Testis (tissue), 2 donors: ENCODE measurements at regions not wholly inside any gene's neighbourhood (a gene's known extent, or its start where the extent isn't known, plus 50 kb on each side); places are given as distances from the start of the nearest gene placed in this dataset.

Experiments used
- DNase-seq: peaks from one replicate; pipeline ENCODE4 v3.0.0-alpha.2; 2019
- H3K27ac ChIP-seq, 2 donors: fragments of 200-600 bp; sonication (generic); one replicate each; pipeline ENCODE4 v1.5.1; 2019
- H3K27me3 ChIP-seq: fragments of 200-600 bp; sonication (generic); one replicate; pipeline ENCODE4 v1.5.1; 2019
- H3K36me3 ChIP-seq: fragments of 200-600 bp; sonication (generic); one replicate; pipeline ENCODE4 v1.5.1; 2017; ENCODE audit warnings: low read depth; ENCODE audit errors: missing control alignments
- H3K4me1 ChIP-seq: fragments of 200-600 bp; sonication (generic); one replicate; pipeline ENCODE4 v1.5.1; 2019
- H3K4me3 ChIP-seq, 2 donors: fragments of 200-600 bp; sonication (generic); one replicate each; pipeline ENCODE4 v1.5.1; 2017 to 2019
- H3K9me3 ChIP-seq: fragments of 200-600 bp; sonication (generic); one replicate; pipeline ENCODE4 v1.5.1; 2017
- CTCF ChIP-seq, 3 experiments: fragments of 450-650 bp in 2 of 3; fragments of 200-600 bp in 1 of 3; sonication (generic) in 1 of 3; IDR thresholded peaks; one replicate each; pipeline ENCODE4 v1.5.1; 2016 to 2019; ENCODE audit warnings: antibody characterized with exemption in 3 of 3, mild to moderate bottlenecking in 2 of 3, moderate library complexity in 1 of 3
- POLR2A ChIP-seq: fragments of 450-650 bp; IDR thresholded peaks from one replicate; pipeline ENCODE4 v1.6.1; 2017; ENCODE audit warnings: antibody characterized with exemption, mild to moderate bottlenecking, moderate library complexity
- WGBS, 2 donors: methylation state at CpG; one replicate each; pipeline ENCODE4 v1.1.5; 2018; 5-methylcytosine and 5-hydroxymethylcytosine counted together
- intact Hi-C: fragments of 100-400 bp; cut with DNase I; formaldehyde crosslinking; loops from one replicate; pipeline ENCODE4 v1.15.1; 2023; ENCODE audit warnings: low total_unique reads

GRCh38 chr14:49972131-49972671 lies 79.3 kb downstream of the ARF6 start:
- DNase-seq = no peak

GRCh38 chr14:49972823-49973222 lies 79.9 kb downstream of the ARF6 start:
- Histone ChIP-seq H3K4me3 (no peak overlapping the region), H3K36me3 (no peaks in the 10 kb centered on the region), H3K27ac (peak overlapping the region; percentile 81 to 86), H3K4me1 (peaks cover 73% of the 10 kb centered on the region), H3K9me3 (no peaks in the 10 kb centered on the region), H3K27me3 (no peaks in the 10 kb centered on the region)
- DNase-seq = peak; percentile 52
- WGBS, 2 donors = 33 to 36% methylated on average over 4 of the region's 4 CpGs
- intact Hi-C loops = loop anchor here (10.0 kb wide), 1 partner anchor 78 kb away; the partner anchor contains the start of gene ARF6
- no peak for TF ChIP-seq POLR2A
- TF ChIP-seq CTCF (IDR thresholded peaks at IDR 0.05) = no peak

More at GRCh38 chr14:49972131-49972671, 79.3 kb downstream of the ARF6 start:
- 32 to 52% methylated on average over 5 of the region's 5 CpGs for WGBS, 2 donors
- Histone ChIP-seq H3K27ac (peak overlapping the region; percentile 81 to 86), H3K4me1 (peaks cover 73% of the 10 kb centered on the region), H3K27me3 (no peaks in the 10 kb centered on the region), H3K9me3 (no peaks in the 10 kb centered on the region), H3K4me3 (no peak overlapping the region), H3K36me3 (no peaks in the 10 kb centered on the region)
- no peak for TF ChIP-seq CTCF (IDR thresholded peaks at IDR 0.05)
- no peak for TF ChIP-seq POLR2A
- intact Hi-C loops = loop anchor here (10.0 kb wide), 1 partner anchor 77 kb away; the partner anchor contains the start of gene ARF6

- WGBS, 2 donors = 15 to 22% methylated on average over 2 of the region's 2 CpGs
- no peaks in the 10 kb centered on the region for H3K9me3 ChIP-seq
- no peaks in the 10 kb centered on the region for H3K36me3 ChIP-seq
- no peak overlapping the region for H3K4me3 ChIP-seq
- TF ChIP-seq POLR2A (no peak), CTCF (IDR thresholded peaks at IDR 0.05) (no peak)
- no peaks in the 10 kb centered on the region for H3K27me3 ChIP-seq
- H3K4me1 ChIP-seq = peaks cover 74% of the 10 kb centered on the region
- DNase-seq = peak; percentile 69
- intact Hi-C loops = loop anchor here (10.0 kb wide), 1 partner anchor 80 kb away; the partner anchor contains the start of gene ARF6
- H3K27ac ChIP-seq = peak overlapping the region; percentile 81 to 86
These were observed 82.4 kb downstream of the ARF6 start for GRCh38 chr14:49975276-49975675.

GRCh38 chr14:49975799-49976198 lies 82.9 kb downstream of the ARF6 start:
- Histone ChIP-seq H3K4me3 (no peak overlapping the region), H3K27me3 (no peaks in the 10 kb centered on the region), H3K9me3 (no peaks in the 10 kb centered on the region), H3K4me1 (peaks cover 77% of the 10 kb centered on the region), H3K36me3 (no peaks in the 10 kb centered on the region), H3K27ac (peak overlapping the region; percentile 67 to 81)
- no peak for DNase-seq
- intact Hi-C loops = loop anchor here (10.0 kb wide), 1 partner anchor 81 kb away; the partner anchor contains the start of gene ARF6
- no peak for TF ChIP-seq POLR2A
- no peak for TF ChIP-seq CTCF (IDR thresholded peaks at IDR 0.05)
- 55 to 67% methylated on average over 3 of the region's 3 CpGs for WGBS, 2 donors
